ENCODE measurements at regions not wholly inside any gene's neighbourhood (a gene's known extent, or its start where the extent isn't known, plus 50 kb on each side); places are given as distances from the start of the nearest gene placed in this dataset.

GRCh38 chr1:219090607-219091006, 83.1 kb upstream of the LYPLAL1 start:
- no peak for TF ChIP-seq POLR2A (IDR thresholded peaks at IDR 0.05)
- no peak for TF ChIP-seq CTCF (IDR thresholded peaks at IDR 0.05 in 8 of 11, conservative IDR thresholded peaks at IDR 0.05 in 3 of 11)
